ENCODE measurements at regions not wholly inside any gene's neighbourhood (a gene's known extent, or its start where the extent isn't known, plus 50 kb on each side); places are given as distances from the start of the nearest gene placed in this dataset.

- H2AFZ ChIP-seq (ENCODE audit: low read depth, low read length) = no peak overlapping the region
- no peaks in the 10 kb centered on the region for H3K79me2 ChIP-seq (ENCODE audit: low read length)
- no peak overlapping the region for H3K4me3 ChIP-seq (ENCODE audit: low read length)
- no peak overlapping the region for H3K27ac ChIP-seq (ENCODE audit: low read length)
- no peak overlapping the region for H3K9ac ChIP-seq (ENCODE audit: low read length)
- no peaks in the 10 kb centered on the region for H3K9me3 ChIP-seq (ENCODE audit: insufficient read depth, low read length)
- H4K20me1 ChIP-seq (ENCODE audit: insufficient read depth, low read length) = no peaks in the 10 kb centered on the region
- TF ChIP-seq CTCF (IDR thresholded peaks at IDR 0.05; ENCODE audit: low read depth, low read length) (no peak), EZH2phosphoT487 (IDR thresholded peaks at IDR 0.05; ENCODE audit: low read depth) (no peak)
- no peaks in the 10 kb centered on the region for H3K27me3 ChIP-seq (ENCODE audit: low read depth, low read length)
- H3K4me2 ChIP-seq (ENCODE audit: low read length) = no peak overlapping the region
- 0 out of 2 replicates have a peak, but pooled peaks cover 3% of the 10 kb centered on the region for H3K4me1 ChIP-seq (ENCODE audit: low read length)
- H3K36me3 ChIP-seq (replicated peaks; ENCODE audit: low read depth, low read length) = no peaks in the 10 kb centered on the region
Measured at GRCh38 chr3:181457756-181458155, 254.0 kb upstream of the SOX2 start.

- Histone ChIP-seq H2AFZ (ENCODE audit: low read depth, low read length) (no peak overlapping the region), H3K9me3 (ENCODE audit: insufficient read depth, low read length) (no peaks in the 10 kb centered on the region), H3K9ac (ENCODE audit: low read length) (no peak overlapping the region), H4K20me1 (ENCODE audit: insufficient read depth, low read length) (no peaks in the 10 kb centered on the region), H3K4me2 (ENCODE audit: low read length) (no peak overlapping the region), H3K4me3 (ENCODE audit: low read length) (no peak overlapping the region), H3K27me3 (ENCODE audit: low read depth, low read length) (no peaks in the 10 kb centered on the region), H3K36me3 (replicated peaks; ENCODE audit: low read depth, low read length) (no peaks in the 10 kb centered on the region), H3K4me1 (ENCODE audit: low read length) (0 out of 2 replicates have a peak, but pooled peaks cover 3% of the 10 kb centered on the region), H3K27ac (ENCODE audit: low read length) (no peak overlapping the region), H3K79me2 (ENCODE audit: low read length) (no peaks in the 10 kb centered on the region)
- TF ChIP-seq EZH2phosphoT487 (IDR thresholded peaks at IDR 0.05; ENCODE audit: low read depth) (no peak), CTCF (IDR thresholded peaks at IDR 0.05; ENCODE audit: low read depth, low read length) (no peak)
Measured at GRCh38 chr3:181457190-181457589, 254.5 kb upstream of the SOX2 start.

- H3K4me3 ChIP-seq (ENCODE audit: low read length) = no peak overlapping the region
- no peak overlapping the region for H2AFZ ChIP-seq (ENCODE audit: low read depth, low read length)
- no peaks in the 10 kb centered on the region for H3K36me3 ChIP-seq (replicated peaks; ENCODE audit: low read depth, low read length)
- no peaks in the 10 kb centered on the region for H4K20me1 ChIP-seq (ENCODE audit: insufficient read depth, low read length)
- no peak overlapping the region for H3K4me2 ChIP-seq (ENCODE audit: low read length)
- H3K79me2 ChIP-seq (ENCODE audit: low read length) = no peaks in the 10 kb centered on the region
- 0 out of 2 replicates have a peak, but pooled peaks cover 3% of the 10 kb centered on the region for H3K4me1 ChIP-seq (ENCODE audit: low read length)
- no peak for TF ChIP-seq CTCF (IDR thresholded peaks at IDR 0.05; ENCODE audit: low read depth, low read length)
- no peak for TF ChIP-seq EZH2phosphoT487 (IDR thresholded peaks at IDR 0.05; ENCODE audit: low read depth)
- H3K27me3 ChIP-seq (ENCODE audit: low read depth, low read length) = no peaks in the 10 kb centered on the region
- no peak overlapping the region for H3K9ac ChIP-seq (ENCODE audit: low read length)
- no peaks in the 10 kb centered on the region for H3K9me3 ChIP-seq (ENCODE audit: insufficient read depth, low read length)
- H3K27ac ChIP-seq (ENCODE audit: low read length) = no peak overlapping the region
Measured at GRCh38 chr3:181455276-181455675, 256.4 kb upstream of the SOX2 start.

- Histone ChIP-seq H3K9ac (ENCODE audit: low read length) (no peak overlapping the region), H3K9me3 (ENCODE audit: insufficient read depth, low read length) (no peaks in the 10 kb centered on the region)
Measured at GRCh38 chr3:181454451-181455027, 257.2 kb upstream of the SOX2 start.

More at GRCh38 chr3:181454451-181455027, 257.2 kb upstream of the SOX2 start:
- TF ChIP-seq CTCF (IDR thresholded peaks at IDR 0.05; ENCODE audit: low read depth, low read length) (no peak), EZH2phosphoT487 (IDR thresholded peaks at IDR 0.05; ENCODE audit: low read depth) (no peak)
- Histone ChIP-seq H3K4me2 (ENCODE audit: low read length) (no peak overlapping the region), H3K27me3 (ENCODE audit: low read depth, low read length) (no peaks in the 10 kb centered on the region), H3K79me2 (ENCODE audit: low read length) (no peaks in the 10 kb centered on the region), H4K20me1 (ENCODE audit: insufficient read depth, low read length) (no peaks in the 10 kb centered on the region), H3K4me3 (ENCODE audit: low read length) (no peak overlapping the region), H3K27ac (ENCODE audit: low read length) (no peak overlapping the region), H2AFZ (ENCODE audit: low read depth, low read length) (no peak overlapping the region), H3K36me3 (replicated peaks; ENCODE audit: low read depth, low read length) (no peaks in the 10 kb centered on the region), H3K4me1 (ENCODE audit: low read length) (0 out of 2 replicates have a peak, but pooled peaks cover 3% of the 10 kb centered on the region)

All from OCI-LY3 (cell line).